ENCODE measurements at regions not wholly inside any gene's neighbourhood (a gene's known extent, or its start where the extent isn't known, plus 50 kb on each side); places are given as distances from the start of the nearest gene placed in this dataset.

- peaks cover 8 to 23% of the 10 kb centered on the region in 2 experiments for H3K4me1 Mint-ChIP-seq
- WGBS (ENCODE audit: extremely low coverage, insufficient read length, low lambda C conversion rate): no CpG with 5 or more reads among the region's 11 CpGs
Measured at GRCh38 chr9:16153221-16153620, 600.4 kb downstream of the CCDC171 start.

More at GRCh38 chr9:16153221-16153620, 600.4 kb downstream of the CCDC171 start:
- Histone ChIP-seq H3K4ac (ENCODE audit: low read depth, low read length) (no peak overlapping the region), H4K20me1 (ENCODE audit: control insufficient read depth, insufficient read depth, insufficient read length) (no peaks in the 10 kb centered on the region), H3K9me3 (ENCODE audit: control insufficient read depth, low read depth, low read length) (no peaks in the 10 kb centered on the region), H2BK20ac (ENCODE audit: low read depth, low read length, poor library complexity, severe bottlenecking) (no peak overlapping the region), H2BK15ac (ENCODE audit: low read depth, low read length) (no peak overlapping the region), H3K9ac (ENCODE audit: extremely low read depth, insufficient read length, low read length) (no peak overlapping the region), H2BK120ac (ENCODE audit: low read depth, low read length, poor library complexity, severe bottlenecking) (no peak overlapping the region), H2BK5ac (ENCODE audit: insufficient read length, low read length) (no peak overlapping the region), H4K5ac (ENCODE audit: insufficient read length, low read depth, low read length) (no peak overlapping the region), H3K23me2 (ENCODE audit: insufficient read length, low read depth, low read length, poor library complexity, severe bottlenecking) (no peaks in the 10 kb centered on the region), H3T11ph (ENCODE audit: low read length) (no peak overlapping the region), H3K18ac (ENCODE audit: insufficient read length, low read depth, low read length) (no peak overlapping the region), H3K56ac (ENCODE audit: insufficient read length, low read depth, low read length) (no peak overlapping the region), H3K23ac (ENCODE audit: insufficient read length, low read depth, low read length) (no peak overlapping the region), H2AFZ (ENCODE audit: low read length) (no peak overlapping the region), H3K4me1 (ENCODE audit: insufficient read depth, low read length) (no peaks in the 10 kb centered on the region), H3K4me2 (ENCODE audit: insufficient read depth, insufficient read length, low read length) (no peak overlapping the region), H3K27me3 (ENCODE audit: insufficient read depth, low read length) (no peaks in the 10 kb centered on the region; the same call in 1 of the 2 replicates), H4K8ac (replicated peaks; ENCODE audit: insufficient read length, low read depth, low read length) (no peak overlapping the region), H2BK12ac (ENCODE audit: insufficient read length, low read depth, low read length) (no peak overlapping the region), H3K79me1 (ENCODE audit: insufficient read depth, low read depth, low read length, poor library complexity, severe bottlenecking) (no peaks in the 10 kb centered on the region), H3K79me2 (ENCODE audit: insufficient read depth, low read length) (no peaks in the 10 kb centered on the region), H3K14ac (ENCODE audit: insufficient read depth, low read length) (no peak overlapping the region), H4K91ac (ENCODE audit: insufficient read length, low read depth, low read length) (no peak overlapping the region), H2AK5ac (ENCODE audit: insufficient read length, low read length) (no peak overlapping the region), H3K27ac (ENCODE audit: insufficient read length, low read depth, low read length) (no peak overlapping the region)
- Mint-ChIP-seq H3K27ac (no peak overlapping the region), H3K36me3 (ENCODE audit: insufficient read depth in 1 of 3, low read depth in 3 of 3) (no peaks in the 10 kb centered on the region), H3K9me3 (no peaks in the 10 kb centered on the region; a peak in 1 of 5 replicates), H3K27me3 (ENCODE audit: low read depth) (peaks cover 42% of the 10 kb centered on the region), H3K4me3 (no peak overlapping the region)
- no peak for DNase-seq
- no peak for TF ChIP-seq CTCF (conservative IDR thresholded peaks at IDR 0.05)
